ENCODE measurements at regions not wholly inside any gene's neighbourhood (a gene's known extent, or its start where the extent isn't known, plus 50 kb on each side); places are given as distances from the start of the nearest gene placed in this dataset.

DNA sequence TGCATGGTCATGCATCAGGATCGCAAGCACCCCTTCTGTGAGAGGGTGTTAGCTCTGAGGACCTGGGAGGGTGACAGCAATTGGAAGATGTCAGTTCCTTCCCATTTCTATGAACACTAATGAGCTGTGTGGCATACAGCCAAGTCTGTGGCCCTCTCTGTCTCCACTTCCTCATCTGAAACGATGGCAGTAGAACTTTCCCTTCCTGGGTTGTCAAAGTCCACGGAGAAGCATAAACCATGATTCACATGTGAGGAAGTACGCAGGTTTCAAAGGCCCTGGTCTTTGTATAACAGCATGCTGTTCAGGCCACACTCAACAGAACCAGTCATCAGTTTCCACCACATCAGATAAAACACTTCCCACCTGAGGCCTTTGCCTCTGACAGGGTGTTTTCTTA, 167.4 kb upstream of the RAB6C start:
- no peak overlapping the region for H3K27ac ChIP-seq (ENCODE audit: low read depth in 1 of 2, low read length in 2 of 2)
- no peak overlapping the region for H3K9ac ChIP-seq (ENCODE audit: low read depth in 1 of 2, low read length in 2 of 2)
- DNase-seq (ENCODE audit: low spot score): no peak
- H3K9me3 ChIP-seq (ENCODE audit: control insufficient read depth in 4 of 4, low read length in 3 of 4): peaks cover 0 to 10% (median 3%) of the 10 kb centered on the region in 4 donors
- WGBS: 55% methylated on average over 4 of the region's 4 CpGs
- TF ChIP-seq RXRA (IDR thresholded peaks at IDR 0.05): no peak
- TF ChIP-seq HNF4G (IDR thresholded peaks at IDR 0.05): no peak
- TF ChIP-seq, protein P1, sequence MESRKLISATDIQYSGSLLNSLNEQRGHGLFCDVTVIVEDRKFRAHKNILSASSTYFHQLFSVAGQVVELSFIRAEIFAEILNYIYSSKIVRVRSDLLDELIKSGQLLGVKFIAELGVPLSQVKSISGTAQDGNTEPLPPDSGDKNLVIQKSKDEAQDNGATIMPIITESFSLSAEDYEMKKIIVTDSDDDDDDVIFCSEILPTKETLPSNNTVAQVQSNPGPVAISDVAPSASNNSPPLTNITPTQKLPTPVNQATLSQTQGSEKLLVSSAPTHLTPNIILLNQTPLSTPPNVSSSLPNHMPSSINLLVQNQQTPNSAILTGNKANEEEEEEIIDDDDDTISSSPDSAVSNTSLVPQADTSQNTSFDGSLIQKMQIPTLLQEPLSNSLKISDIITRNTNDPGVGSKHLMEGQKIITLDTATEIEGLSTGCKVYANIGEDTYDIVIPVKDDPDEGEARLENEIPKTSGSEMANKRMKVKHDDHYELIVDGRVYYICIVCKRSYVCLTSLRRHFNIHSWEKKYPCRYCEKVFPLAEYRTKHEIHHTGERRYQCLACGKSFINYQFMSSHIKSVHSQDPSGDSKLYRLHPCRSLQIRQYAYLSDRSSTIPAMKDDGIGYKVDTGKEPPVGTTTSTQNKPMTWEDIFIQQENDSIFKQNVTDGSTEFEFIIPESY (IDR thresholded peaks at IDR 0.05): no peak
- no peak for TF ChIP-seq HNF4A (conservative IDR thresholded peaks at IDR 0.05)
- TF ChIP-seq, protein P2, sequence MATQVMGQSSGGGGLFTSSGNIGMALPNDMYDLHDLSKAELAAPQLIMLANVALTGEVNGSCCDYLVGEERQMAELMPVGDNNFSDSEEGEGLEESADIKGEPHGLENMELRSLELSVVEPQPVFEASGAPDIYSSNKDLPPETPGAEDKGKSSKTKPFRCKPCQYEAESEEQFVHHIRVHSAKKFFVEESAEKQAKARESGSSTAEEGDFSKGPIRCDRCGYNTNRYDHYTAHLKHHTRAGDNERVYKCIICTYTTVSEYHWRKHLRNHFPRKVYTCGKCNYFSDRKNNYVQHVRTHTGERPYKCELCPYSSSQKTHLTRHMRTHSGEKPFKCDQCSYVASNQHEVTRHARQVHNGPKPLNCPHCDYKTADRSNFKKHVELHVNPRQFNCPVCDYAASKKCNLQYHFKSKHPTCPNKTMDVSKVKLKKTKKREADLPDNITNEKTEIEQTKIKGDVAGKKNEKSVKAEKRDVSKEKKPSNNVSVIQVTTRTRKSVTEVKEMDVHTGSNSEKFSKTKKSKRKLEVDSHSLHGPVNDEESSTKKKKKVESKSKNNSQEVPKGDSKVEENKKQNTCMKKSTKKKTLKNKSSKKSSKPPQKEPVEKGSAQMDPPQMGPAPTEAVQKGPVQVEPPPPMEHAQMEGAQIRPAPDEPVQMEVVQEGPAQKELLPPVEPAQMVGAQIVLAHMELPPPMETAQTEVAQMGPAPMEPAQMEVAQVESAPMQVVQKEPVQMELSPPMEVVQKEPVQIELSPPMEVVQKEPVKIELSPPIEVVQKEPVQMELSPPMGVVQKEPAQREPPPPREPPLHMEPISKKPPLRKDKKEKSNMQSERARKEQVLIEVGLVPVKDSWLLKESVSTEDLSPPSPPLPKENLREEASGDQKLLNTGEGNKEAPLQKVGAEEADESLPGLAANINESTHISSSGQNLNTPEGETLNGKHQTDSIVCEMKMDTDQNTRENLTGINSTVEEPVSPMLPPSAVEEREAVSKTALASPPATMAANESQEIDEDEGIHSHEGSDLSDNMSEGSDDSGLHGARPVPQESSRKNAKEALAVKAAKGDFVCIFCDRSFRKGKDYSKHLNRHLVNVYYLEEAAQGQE (IDR thresholded peaks at IDR 0.05): no peak
- TF ChIP-seq, protein P3, sequence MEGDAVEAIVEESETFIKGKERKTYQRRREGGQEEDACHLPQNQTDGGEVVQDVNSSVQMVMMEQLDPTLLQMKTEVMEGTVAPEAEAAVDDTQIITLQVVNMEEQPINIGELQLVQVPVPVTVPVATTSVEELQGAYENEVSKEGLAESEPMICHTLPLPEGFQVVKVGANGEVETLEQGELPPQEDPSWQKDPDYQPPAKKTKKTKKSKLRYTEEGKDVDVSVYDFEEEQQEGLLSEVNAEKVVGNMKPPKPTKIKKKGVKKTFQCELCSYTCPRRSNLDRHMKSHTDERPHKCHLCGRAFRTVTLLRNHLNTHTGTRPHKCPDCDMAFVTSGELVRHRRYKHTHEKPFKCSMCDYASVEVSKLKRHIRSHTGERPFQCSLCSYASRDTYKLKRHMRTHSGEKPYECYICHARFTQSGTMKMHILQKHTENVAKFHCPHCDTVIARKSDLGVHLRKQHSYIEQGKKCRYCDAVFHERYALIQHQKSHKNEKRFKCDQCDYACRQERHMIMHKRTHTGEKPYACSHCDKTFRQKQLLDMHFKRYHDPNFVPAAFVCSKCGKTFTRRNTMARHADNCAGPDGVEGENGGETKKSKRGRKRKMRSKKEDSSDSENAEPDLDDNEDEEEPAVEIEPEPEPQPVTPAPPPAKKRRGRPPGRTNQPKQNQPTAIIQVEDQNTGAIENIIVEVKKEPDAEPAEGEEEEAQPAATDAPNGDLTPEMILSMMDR (IDR thresholded peaks at IDR 0.05; ENCODE audit: low read depth, low read length, missing input control): no peak
- TF ChIP-seq SP1 (IDR thresholded peaks at IDR 0.05): no peak
- TF ChIP-seq RAD21 (IDR thresholded peaks at IDR 0.05): no peak
- TF ChIP-seq EGR1 (IDR thresholded peaks at IDR 0.05; ENCODE audit: low read depth in 2 of 2): no peak
- no peak for TF ChIP-seq NR2F2 (IDR thresholded peaks at IDR 0.05)
- TF ChIP-seq FOXA1 (IDR thresholded peaks at IDR 0.05): no peak
- TF ChIP-seq FOXA2 (IDR thresholded peaks at IDR 0.05): no peak
- TF ChIP-seq GABPA (IDR thresholded peaks at IDR 0.05 in 1 of 2, conservative IDR thresholded peaks at IDR 0.05 in 1 of 2): no peak
- TF ChIP-seq TAF1 (conservative IDR thresholded peaks at IDR 0.05): no peak
- TF ChIP-seq, protein P4, sequence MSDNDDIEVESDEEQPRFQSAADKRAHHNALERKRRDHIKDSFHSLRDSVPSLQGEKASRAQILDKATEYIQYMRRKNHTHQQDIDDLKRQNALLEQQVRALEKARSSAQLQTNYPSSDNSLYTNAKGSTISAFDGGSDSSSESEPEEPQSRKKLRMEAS (IDR thresholded peaks at IDR 0.05): no peak
- no peaks in the 10 kb centered on the region for H3K4me1 ChIP-seq (ENCODE audit: control insufficient read depth in 4 of 4, insufficient read depth in 4 of 4, low read length in 3 of 4)
- peaks cover 0 to 3% (median 0%) of the 10 kb centered on the region in 4 donors for H3K27me3 ChIP-seq (ENCODE audit: control insufficient read depth in 4 of 4, insufficient read depth in 4 of 4, low read length in 3 of 4)
- no peaks in the 10 kb centered on the region for H3K36me3 ChIP-seq (ENCODE audit: control insufficient read depth in 4 of 4, insufficient read depth in 3 of 4, low read depth in 1 of 4, low read length in 3 of 4)
- H3K4me3 ChIP-seq (ENCODE audit: low read depth in 1 of 3, low read length in 3 of 3): no peak overlapping the region

DNA sequence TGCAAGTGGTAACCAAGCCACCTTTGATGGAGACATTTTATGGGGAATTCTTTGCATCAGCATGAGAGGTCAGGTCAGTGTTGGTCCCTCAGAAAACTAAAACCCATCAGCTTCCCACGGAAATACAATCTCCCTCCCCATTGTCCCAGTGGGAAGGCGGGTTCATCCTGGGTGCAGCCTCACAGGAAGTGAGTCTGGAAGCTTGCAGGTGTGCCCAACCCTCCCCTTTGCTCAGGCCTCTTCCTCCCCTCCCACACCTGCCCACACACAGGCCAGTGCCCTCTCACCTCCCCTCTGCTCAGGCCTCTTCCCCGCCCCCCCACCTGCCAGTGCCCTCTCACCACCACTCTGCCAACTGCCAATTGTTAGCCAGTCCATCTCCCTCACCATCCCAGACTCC, 166.8 kb upstream of the RAB6C start:
- 83% methylated on average over 3 of the region's 3 CpGs for WGBS
- Histone ChIP-seq H3K9ac (ENCODE audit: low read depth in 1 of 2, low read length in 2 of 2) (no peak overlapping the region), H3K4me3 (ENCODE audit: low read depth in 1 of 3, low read length in 3 of 3) (no peak overlapping the region), H3K27me3 (ENCODE audit: control insufficient read depth in 4 of 4, insufficient read depth in 4 of 4, low read length in 3 of 4) (peaks cover 0 to 3% (median 0%) of the 10 kb centered on the region in 4 donors), H3K27ac (ENCODE audit: low read depth in 1 of 2, low read length in 2 of 2) (no peak overlapping the region), H3K4me1 (ENCODE audit: control insufficient read depth in 4 of 4, insufficient read depth in 4 of 4, low read length in 3 of 4) (no peaks in the 10 kb centered on the region), H3K9me3 (ENCODE audit: control insufficient read depth in 4 of 4, low read length in 3 of 4) (peaks cover 0 to 10% (median 3%) of the 10 kb centered on the region in 4 donors), H3K36me3 (ENCODE audit: control insufficient read depth in 4 of 4, insufficient read depth in 3 of 4, low read depth in 1 of 4, low read length in 3 of 4) (no peaks in the 10 kb centered on the region)
- TF ChIP-seq TAF1 (conservative IDR thresholded peaks at IDR 0.05): no peak
- TF ChIP-seq, protein P3 (IDR thresholded peaks at IDR 0.05; ENCODE audit: low read depth, low read length, missing input control): no peak
- TF ChIP-seq, protein P1 (IDR thresholded peaks at IDR 0.05): no peak
- no peak for TF ChIP-seq FOXA2 (IDR thresholded peaks at IDR 0.05)
- no peak for TF ChIP-seq RXRA (IDR thresholded peaks at IDR 0.05)
- no peak for TF ChIP-seq YY1 (IDR thresholded peaks at IDR 0.05)
- TF ChIP-seq, protein P5, sequence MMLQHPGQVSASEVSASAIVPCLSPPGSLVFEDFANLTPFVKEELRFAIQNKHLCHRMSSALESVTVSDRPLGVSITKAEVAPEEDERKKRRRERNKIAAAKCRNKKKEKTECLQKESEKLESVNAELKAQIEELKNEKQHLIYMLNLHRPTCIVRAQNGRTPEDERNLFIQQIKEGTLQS (IDR thresholded peaks at IDR 0.05): no peak
- no peak for TF ChIP-seq FOXA1 (IDR thresholded peaks at IDR 0.05)
- no peak for DNase-seq (ENCODE audit: low spot score)

Measured in liver (tissue), 8 donors.